Epithelial cell of esophagus (primary cell): ENCODE measurements at regions not wholly inside any gene's neighbourhood (a gene's known extent, or its start where the extent isn't known, plus 50 kb on each side); places are given as distances from the start of the nearest gene placed in this dataset.

Source experiments
- DNase-seq: peaks from one replicate; pipeline ENCODE4 v3.0.0; 2010; ENCODE audit warnings: low read depth
- H3K4me3 ChIP-seq: 2 replicates; pipeline ENCODE4 v1.5.1; 2011; ENCODE audit warnings: mild to moderate bottlenecking, low read length, control low read depth
- CTCF ChIP-seq: IDR thresholded peaks from 2 replicates; pipeline ENCODE4 v1.5.1; 2011; ENCODE audit warnings: low read depth, mild to moderate bottlenecking, low read length, control low read depth, inconsistent platforms; ENCODE audit not compliant: insufficient read depth; ENCODE audit errors: missing control alignments

- no peak for DNase-seq
- H3K4me3 ChIP-seq, result no peak overlapping the region
- no peak for TF ChIP-seq CTCF
Observed at GRCh38 chr16:59163371-59164055, 429.4 kb upstream of the GOT2 start.

DNA sequence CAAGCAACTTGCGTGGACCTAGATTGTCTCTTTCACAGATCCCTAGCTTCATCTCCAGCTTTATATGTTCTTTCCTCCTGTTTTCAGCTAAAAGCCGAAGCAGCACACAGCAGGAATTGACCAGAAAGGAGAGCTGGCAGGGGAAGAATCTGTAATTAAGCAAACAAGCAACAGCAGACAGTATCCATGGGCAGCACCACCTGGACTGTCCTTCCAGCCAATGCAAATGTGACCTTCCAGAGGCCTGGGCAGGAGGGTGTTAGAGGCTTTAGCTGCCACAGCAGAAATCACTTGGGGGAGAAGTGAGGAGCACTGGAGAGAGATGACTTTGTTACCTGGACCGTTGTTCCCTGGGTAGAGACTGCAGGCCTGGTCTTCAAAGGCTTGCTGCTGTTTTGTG lies 427.6 kb upstream of the GOT2 start:
- TF ChIP-seq CTCF, result no peak
- DNase-seq, result no peak
- H3K4me3 ChIP-seq, result no peak overlapping the region

DNA sequence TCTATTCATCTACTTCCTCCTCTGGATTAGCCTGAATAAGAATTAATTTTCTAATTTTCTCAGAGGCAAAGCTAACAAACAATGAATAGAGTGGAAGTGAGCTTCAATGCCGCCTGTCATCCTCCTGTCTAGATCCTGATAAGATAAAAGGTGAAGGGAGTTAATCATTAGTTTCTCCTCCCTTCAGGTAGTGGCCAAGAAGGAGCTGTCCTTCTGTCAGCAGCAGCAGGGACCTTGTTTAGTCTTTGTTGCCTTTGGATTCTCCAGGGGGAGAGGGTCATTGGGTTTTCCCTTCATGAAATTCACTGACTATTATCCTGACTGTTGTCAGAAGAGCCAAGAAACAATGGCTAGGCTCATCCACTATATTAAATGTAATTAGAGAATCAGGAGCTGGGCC lies 420.2 kb upstream of the GOT2 start:
- no peak overlapping the region for H3K4me3 ChIP-seq
- no peak for TF ChIP-seq CTCF
- DNase-seq, result no peak

- TF ChIP-seq CTCF, result no peak
- no peak overlapping the region for H3K4me3 ChIP-seq
Observed at GRCh38 chr16:59148769-59149155, 414.6 kb upstream of the GOT2 start.

GRCh38 chr16:59148056-59148768 lies 414.1 kb upstream of the GOT2 start:
- H3K4me3 ChIP-seq, result no peak overlapping the region
- DNase-seq, result no peak
- no peak for TF ChIP-seq CTCF

More at GRCh38 chr16:59148769-59149155, 414.6 kb upstream of the GOT2 start:
- no peak for DNase-seq

DNA sequence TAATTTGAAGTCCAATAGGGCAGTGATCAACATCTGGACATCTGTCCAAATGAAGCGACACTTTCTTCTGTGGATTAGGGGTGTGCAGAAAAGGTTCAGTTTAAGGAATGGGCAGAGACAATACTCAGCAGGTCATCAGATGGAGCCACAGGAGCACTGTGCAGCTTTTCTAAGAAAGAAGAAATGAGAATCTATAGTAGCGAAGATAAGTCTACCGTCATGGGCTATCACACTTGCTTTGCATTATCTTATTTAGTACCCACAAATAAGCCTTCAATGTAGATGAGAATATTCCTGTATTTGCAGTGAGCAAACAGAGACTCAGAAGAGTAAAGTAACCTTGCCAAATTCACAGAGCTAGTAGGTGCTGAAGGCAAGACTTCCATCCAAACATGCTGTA lies 412.0 kb upstream of the GOT2 start:
- no peak overlapping the region for H3K4me3 ChIP-seq

More for the DNA sequence above, 412.0 kb upstream of the GOT2 start:
- no peak for DNase-seq
- TF ChIP-seq CTCF, result no peak
